Fibroblast of peridontal ligament (primary cell): ENCODE measurements at regions not wholly inside any gene's neighbourhood (a gene's known extent, or its start where the extent isn't known, plus 50 kb on each side); places are given as distances from the start of the nearest gene placed in this dataset.
A peak's percentile ranks its signal among the peaks of the same experiment; 100 is the strongest.

Source experiments
- DNase-seq: peaks from one replicate; pipeline ENCODE4 v3.0.0-alpha.2; 2010; ENCODE audit errors: extremely low read depth

DNA sequence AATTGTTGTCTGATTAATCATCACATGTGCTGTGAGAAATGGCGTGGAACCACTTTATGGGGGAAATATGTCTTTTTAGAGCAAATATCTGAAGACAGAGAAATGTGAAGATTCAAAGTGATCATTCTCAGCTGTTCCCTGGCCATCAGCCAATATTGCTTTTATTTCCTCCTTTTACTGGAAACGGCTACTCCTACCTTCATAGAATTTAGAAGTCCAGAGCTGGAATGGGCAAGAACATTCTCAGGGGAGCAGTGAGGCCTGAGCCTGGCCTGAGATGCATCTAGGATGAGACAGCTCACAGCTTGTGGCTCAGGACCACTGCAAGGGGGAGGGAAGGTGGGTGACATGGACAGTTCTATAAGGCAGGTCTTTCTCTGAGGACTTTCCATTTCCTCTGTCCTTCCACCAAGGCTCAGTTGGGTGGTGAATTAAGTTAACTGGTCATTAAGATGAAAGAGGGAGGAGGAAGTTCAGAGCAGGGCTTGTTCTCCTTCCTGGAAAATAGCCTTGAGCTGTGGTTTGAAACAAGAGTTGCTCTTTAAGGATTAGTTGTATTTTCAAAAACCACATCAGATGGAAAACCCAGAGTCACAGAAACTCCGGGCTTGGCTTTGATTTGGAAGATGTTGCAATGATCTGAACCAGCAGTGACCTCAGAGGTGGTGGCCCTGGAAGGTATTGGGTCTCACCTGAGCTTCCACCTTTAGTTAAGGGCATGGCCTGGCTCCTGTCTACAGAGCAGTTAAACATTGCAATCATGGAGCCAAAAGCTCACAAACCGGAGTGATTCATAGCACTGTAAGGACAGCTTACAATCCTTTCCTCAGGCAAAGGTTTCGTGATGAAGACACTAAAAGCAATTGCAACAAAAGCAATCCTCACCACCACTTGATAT, 144.3 kb downstream of the VAPA start:
- peak; percentile 85 for DNase-seq

- peak; percentile 48 for DNase-seq
Measured at GRCh38 chr18:10059610-10060468, 146.0 kb downstream of the VAPA start.

DNA sequence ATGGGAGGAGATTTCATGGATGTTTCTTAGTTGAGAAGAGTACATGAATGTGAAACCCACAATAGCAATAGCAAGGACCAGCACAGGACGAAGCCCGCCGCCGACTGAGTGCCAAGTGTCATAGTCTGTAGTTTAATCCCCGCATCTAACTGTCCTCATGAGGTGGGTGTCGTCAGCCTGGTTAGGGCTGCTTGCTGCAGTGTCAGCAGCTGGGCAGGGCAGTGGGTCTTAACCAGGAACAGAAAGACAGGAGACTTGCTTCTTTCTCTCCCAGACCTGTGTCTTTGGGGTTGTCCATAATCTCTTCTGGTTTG, 146.6 kb downstream of the VAPA start:
- no peak for DNase-seq

- no peak for DNase-seq
Measured at GRCh38 chr18:10060841-10061240, 147.0 kb downstream of the VAPA start.

DNA sequence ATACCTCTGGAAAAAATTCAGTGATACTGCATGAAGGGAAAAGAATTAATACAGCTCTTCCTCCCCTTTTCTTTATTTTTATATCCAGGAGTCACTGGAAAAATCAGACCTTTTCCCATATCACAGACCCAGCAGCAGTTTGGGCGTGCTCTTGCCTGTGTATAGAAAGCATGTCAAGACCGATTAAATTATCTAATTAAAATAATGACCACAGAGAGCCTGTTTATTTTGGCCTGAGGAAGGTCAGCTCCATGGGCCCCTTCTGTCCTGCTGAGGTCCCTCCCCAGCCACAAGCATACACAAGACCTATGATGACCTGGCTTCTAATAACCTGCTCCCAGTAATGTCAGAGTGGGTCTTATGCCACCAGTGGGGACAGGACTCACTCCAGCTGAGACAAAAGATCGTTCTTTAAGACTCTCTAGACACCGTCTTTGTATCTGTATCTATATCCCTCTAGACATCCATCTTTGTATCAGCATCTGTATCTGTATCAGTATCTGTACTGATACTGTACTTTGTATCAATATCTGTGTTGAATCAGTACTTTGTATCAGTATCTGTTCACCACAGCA, 147.8 kb downstream of the VAPA start:
- DNase-seq = no peak

GRCh38 chr18:10062302-10063300, 148.8 kb downstream of the VAPA start:
- DNase-seq = peak; percentile 47

GRCh38 chr18:10063489-10063888, 149.7 kb downstream of the VAPA start:
- DNase-seq = no peak

- no peak for DNase-seq
Measured at GRCh38 chr18:10064267-10064666, 150.5 kb downstream of the VAPA start.

GRCh38 chr18:10065296-10065695, 151.5 kb downstream of the VAPA start:
- no peak for DNase-seq

GRCh38 chr18:10067670-10068659, 154.1 kb downstream of the VAPA start:
- no peak for DNase-seq

DNA sequence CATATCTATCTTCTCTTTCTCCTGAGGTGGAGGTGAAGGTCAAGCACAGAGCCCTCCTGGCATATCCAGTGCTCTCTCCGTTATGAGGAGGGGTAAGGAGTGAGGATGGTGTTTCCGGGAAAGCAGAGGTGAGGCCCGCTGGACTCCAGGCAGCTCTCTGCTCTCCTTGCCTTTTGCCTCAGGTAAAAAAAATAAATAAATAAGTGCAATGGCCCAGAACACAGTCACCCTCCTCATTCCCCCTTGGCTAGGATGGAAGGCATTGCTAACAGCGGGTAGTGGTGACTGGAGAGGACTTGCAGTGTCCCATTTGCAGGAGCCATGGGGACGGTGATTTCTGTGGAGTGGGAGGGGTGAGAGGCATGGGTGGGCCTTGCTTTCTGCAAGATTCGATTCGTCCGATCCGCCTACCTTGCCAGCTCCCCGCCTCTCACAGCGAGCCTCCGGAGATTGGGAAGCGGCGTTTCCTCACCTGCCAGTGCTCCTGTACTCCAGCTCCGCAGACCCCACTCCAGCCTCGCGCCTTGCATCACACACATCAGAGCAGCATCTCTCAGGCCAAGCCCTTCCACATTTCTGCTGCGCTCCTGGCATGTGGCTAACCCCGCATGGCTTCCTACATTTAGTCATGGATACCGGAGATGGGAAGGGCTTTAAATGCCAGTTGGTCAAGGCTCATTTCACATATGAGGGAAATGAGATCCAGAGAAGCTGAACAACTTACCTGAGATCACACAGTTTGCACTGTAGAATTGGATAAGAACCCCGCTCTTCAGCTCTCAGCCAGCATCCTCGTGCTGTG, 155.2 kb downstream of the VAPA start:
- no peak for DNase-seq

DNA sequence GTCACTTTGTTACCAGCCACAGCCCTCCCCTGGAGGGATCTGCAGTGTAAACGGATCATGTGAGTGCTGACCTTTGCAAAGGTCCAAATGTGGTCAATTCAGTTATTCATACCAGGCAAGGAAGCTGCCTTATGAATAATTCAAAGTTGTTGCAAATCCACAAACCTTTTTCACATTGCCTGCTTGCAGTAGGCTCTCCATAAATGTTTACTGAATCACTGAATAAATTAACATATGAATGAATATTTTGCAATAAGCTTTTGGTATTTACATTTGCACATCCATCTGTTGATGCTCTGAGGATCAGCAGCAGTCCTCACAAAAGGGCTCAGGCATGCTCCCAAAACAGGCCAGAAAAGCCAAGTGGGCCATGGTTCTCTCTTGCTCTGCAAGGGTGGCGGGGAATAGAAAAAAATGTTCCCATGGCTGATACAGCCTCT, 156.8 kb downstream of the VAPA start:
- DNase-seq = peak; percentile 48

- peak; percentile 51 for DNase-seq
Measured at GRCh38 chr18:10072671-10073175, 158.9 kb downstream of the VAPA start.

DNA sequence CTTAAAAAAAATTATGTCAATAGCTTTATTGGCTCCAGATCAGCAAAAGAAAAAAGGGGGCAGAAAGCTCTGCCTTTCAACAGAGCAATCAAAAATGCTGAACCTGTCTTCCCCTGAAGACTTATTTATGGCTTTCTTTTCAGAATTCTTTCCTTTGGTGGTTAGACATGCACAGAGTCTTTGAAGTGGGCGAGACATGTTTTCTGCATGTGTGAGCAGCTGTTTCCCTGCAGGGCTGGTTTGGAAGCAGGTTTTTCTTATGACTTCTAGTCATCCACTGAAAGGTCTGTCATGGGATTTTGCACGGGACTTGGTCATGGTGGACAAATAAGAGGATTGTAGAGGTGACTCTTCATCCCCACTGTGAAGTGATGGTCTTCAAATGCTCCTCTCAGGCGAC, 160.3 kb downstream of the VAPA start:
- DNase-seq = no peak

DNA sequence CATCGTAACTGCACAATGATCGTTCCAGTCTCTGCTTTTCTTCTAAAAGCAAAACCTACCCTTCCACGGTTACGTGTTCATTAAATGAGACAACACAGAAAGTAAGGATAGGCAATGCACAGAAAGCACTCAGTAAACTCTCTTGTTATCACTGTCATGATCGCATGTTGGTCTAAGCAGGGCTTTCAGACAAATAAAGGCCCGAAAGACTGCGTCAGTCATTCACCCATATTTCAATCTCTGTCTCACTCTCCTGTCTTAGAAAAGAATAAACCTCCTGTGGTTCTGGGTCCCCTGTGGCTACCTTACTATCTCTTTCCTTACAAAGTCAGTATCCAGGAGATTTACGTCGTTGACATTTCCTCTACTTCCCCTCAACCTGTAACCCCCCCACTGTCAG, 160.9 kb downstream of the VAPA start:
- no peak for DNase-seq

- DNase-seq = no peak
Measured at GRCh38 chr18:10076502-10077030, 162.8 kb downstream of the VAPA start.

GRCh38 chr18:10077986-10078385, 164.2 kb downstream of the VAPA start:
- DNase-seq = no peak

GRCh38 chr18:10080372-10080771, 166.6 kb downstream of the VAPA start:
- DNase-seq = no peak

- peak; percentile 17 for DNase-seq
Measured at GRCh38 chr18:10081492-10081891, 167.7 kb downstream of the VAPA start.
